ENCODE measurements at regions not wholly inside any gene's neighbourhood (a gene's known extent, or its start where the extent isn't known, plus 50 kb on each side); places are given as distances from the start of the nearest gene placed in this dataset.

GRCh38 chr6:67687396-67687795 lies 947.7 kb upstream of the ADGRB3 start:
- H3K27me3 ChIP-seq (replicated peaks in 1 of 4; ENCODE audit: control insufficient read depth in 3 of 4, extremely low read depth in 1 of 4, insufficient read depth in 3 of 4, low read length in 3 of 4) = no peaks in the 10 kb centered on the region
- no peak overlapping the region for H2AFZ ChIP-seq (ENCODE audit: low read length)
- no peak for FAIRE-seq
- no peak overlapping the region for H3K14ac ChIP-seq (ENCODE audit: insufficient read length)
- no peaks in the 10 kb centered on the region; a peak in 1 of 4 replicates for H3K9me3 ChIP-seq (ENCODE audit: insufficient read depth in 2 of 2, low read depth in 1 of 2, low read length in 1 of 2)
- no peak overlapping the region for H2BK12ac ChIP-seq (ENCODE audit: low read depth, low read length)
- no peak overlapping the region for H4K91ac ChIP-seq (replicated peaks; ENCODE audit: insufficient read length, low read length)
- ChIA-PET POLR2A (ENCODE audit: partially characterized antibody) (no interaction called here), CTCF (ENCODE audit: partially characterized antibody) (interaction anchor here (0.6 kb wide), 1 partner anchor 430 kb away, joined by 3 read pairs; no protein-coding TSS in a partner anchor)
- H3K4me1 ChIP-seq (replicated peaks in 1 of 4; ENCODE audit: control insufficient read depth in 3 of 4, insufficient read depth in 4 of 4, low read length in 3 of 4) = no peaks in the 10 kb centered on the region
- H2BK20ac ChIP-seq (ENCODE audit: low read length) = no peak overlapping the region
- H3K4me2 ChIP-seq (ENCODE audit: insufficient read depth in 1 of 2, low read depth in 2 of 2, low read length in 2 of 2) = no peak overlapping the region
- H2AK5ac ChIP-seq (ENCODE audit: low read depth, low read length) = no peak overlapping the region
- H3K23ac ChIP-seq (ENCODE audit: insufficient read length) = no peak overlapping the region
- H3K9ac ChIP-seq (replicated peaks in 1 of 4; ENCODE audit: extremely low read depth in 1 of 4, low read depth in 3 of 4, low read length in 3 of 4) = no peak overlapping the region
- H3K79me2 ChIP-seq (ENCODE audit: control insufficient read depth in 1 of 2, insufficient read depth in 2 of 2, low read length in 2 of 2) = no peaks in the 10 kb centered on the region
- 83% methylated on average over 7 of the region's 7 CpGs; no CpG with 5 or more reads in 1 of the 2 experiments for WGBS, 2 experiments (ENCODE audit: extremely low coverage in 1 of 2, insufficient coverage in 1 of 2, insufficient read length in 1 of 2, insufficient replicate concordance in 2 of 2, low coverage in 1 of 2, low lambda C conversion rate in 2 of 2, missing lambda C conversion rate in 1 of 2)
- H2BK15ac ChIP-seq (ENCODE audit: low read length) = no peak overlapping the region
- H2BK5ac ChIP-seq (ENCODE audit: low read depth, low read length) = no peak overlapping the region
- H3K79me1 ChIP-seq (ENCODE audit: low read depth, low read length) = no peaks in the 10 kb centered on the region
- no peak for DNase-seq (ENCODE audit: low read depth in 1 of 2, low spot score in 2 of 2)
- H2BK120ac ChIP-seq (replicated peaks; ENCODE audit: low read depth, low read length) = no peak overlapping the region
- no peaks in the 10 kb centered on the region for H4K20me1 ChIP-seq (replicated peaks in 1 of 2; ENCODE audit: control insufficient read depth in 1 of 2, insufficient read depth in 2 of 2, low read length in 2 of 2)
- no peak overlapping the region for H3K18ac ChIP-seq (ENCODE audit: extremely low read depth, low read length)
- H3K56ac ChIP-seq (replicated peaks; ENCODE audit: insufficient read length, low read depth, low read length) = no peak overlapping the region
- no peak overlapping the region for H3K4me3 ChIP-seq (ENCODE audit: extremely low read depth in 1 of 4, insufficient read depth in 2 of 4, low read depth in 3 of 4, low read length in 4 of 4)
- no peaks in the 10 kb centered on the region for H3K23me2 ChIP-seq (ENCODE audit: low read depth, low read length)
- no peak overlapping the region for H3K4ac ChIP-seq (replicated peaks; ENCODE audit: insufficient read length, low read depth, low read length)
- no peaks in the 10 kb centered on the region; a peak in 1 of 8 replicates for H3K36me3 ChIP-seq (ENCODE audit: control insufficient read depth in 2 of 4, insufficient read depth in 4 of 4, low read length in 3 of 4)
- H4K5ac ChIP-seq (ENCODE audit: insufficient read length, low read depth, low read length) = no peak overlapping the region
- H4K8ac ChIP-seq (ENCODE audit: extremely low read depth, insufficient read depth, low read length) = no peak overlapping the region
- H3K27ac ChIP-seq (ENCODE audit: low read depth, low read length) = no peak overlapping the region
- no peak for TF ChIP-seq BACH1 (IDR thresholded peaks at IDR 0.05; ENCODE audit: low read length)
- TF ChIP-seq KDM1A (IDR thresholded peaks at IDR 0.05; ENCODE audit: borderline replicate concordance, low read length) = no peak
- no peak for TF ChIP-seq RNF2 (IDR thresholded peaks at IDR 0.05; ENCODE audit: borderline replicate concordance, low read depth, low read length, missing control alignments, poor library complexity, severe bottlenecking)
- no peak for TF ChIP-seq EGR1 (IDR thresholded peaks at IDR 0.05; ENCODE audit: borderline replicate concordance, low read depth, low read length)
- TF ChIP-seq E2F6 (IDR thresholded peaks at IDR 0.05) = no peak
- no peak for TF ChIP-seq ATF3 (IDR thresholded peaks at IDR 0.05; ENCODE audit: insufficient read depth, low read depth, low read length)
- no peak for TF ChIP-seq NRF1 (IDR thresholded peaks at IDR 0.05; ENCODE audit: low read depth, low read length)
- TF ChIP-seq GABPA (IDR thresholded peaks at IDR 0.05; ENCODE audit: borderline replicate concordance, insufficient read depth, low read length) = no peak
- TF ChIP-seq RFX5 (IDR thresholded peaks at IDR 0.05; ENCODE audit: borderline replicate concordance, low read depth, low read length) = no peak
- no peak for TF ChIP-seq POU5F1 (IDR thresholded peaks at IDR 0.05; ENCODE audit: low read depth, low read length)
- no peak for TF ChIP-seq EP300 (IDR thresholded peaks at IDR 0.05; ENCODE audit: borderline replicate concordance in 1 of 2, low read depth in 2 of 2, low read length in 2 of 2)
- no peak for TF ChIP-seq SP4 (IDR thresholded peaks at IDR 0.05; ENCODE audit: low read length)
- TF ChIP-seq CREB1 (IDR thresholded peaks at IDR 0.05) = no peak

Measured in H1 (cell line).